ENCODE measurements at regions not wholly inside any gene's neighbourhood (a gene's known extent, or its start where the extent isn't known, plus 50 kb on each side); places are given as distances from the start of the nearest gene placed in this dataset.

DNA sequence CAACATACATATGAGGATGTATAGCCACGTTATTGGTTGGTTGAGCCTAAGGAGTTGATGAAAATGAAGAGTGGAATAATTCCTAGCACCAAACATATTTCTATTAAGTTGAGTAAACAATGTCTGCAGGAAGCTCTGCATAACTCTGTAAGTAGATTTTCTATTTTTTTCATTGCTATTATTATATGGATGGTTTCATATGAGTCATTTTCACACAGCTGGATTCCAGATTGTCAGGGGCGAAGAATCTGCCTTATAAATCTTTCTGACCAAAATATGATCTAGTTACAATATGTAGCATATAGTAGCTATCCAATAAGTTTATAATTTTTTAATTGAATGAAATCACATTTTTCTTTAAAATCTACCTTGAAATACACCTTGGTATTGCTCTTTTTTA lies 468.0 kb upstream of the PKDCC start:
- no CpG with 5 or more reads among the region's 2 CpGs for WGBS (ENCODE audit: insufficient coverage)
- H3K36me3 ChIP-seq (ENCODE audit: control insufficient read depth, insufficient read depth, low read length), result no peaks in the 10 kb centered on the region
- H3K27me3 ChIP-seq (ENCODE audit: control insufficient read depth, insufficient read depth, low read length), result no peaks in the 10 kb centered on the region
- peaks cover 4% of the 10 kb centered on the region for H3K9me3 ChIP-seq (ENCODE audit: control insufficient read depth, insufficient read depth, low read length)
- no peak overlapping the region for H3K4me3 ChIP-seq (ENCODE audit: low read depth, low read length)
- no peak overlapping the region for H3K27ac ChIP-seq (ENCODE audit: low read depth, low read length)
- DNase-seq (ENCODE audit: low read depth in 4 of 6, low spot score in 6 of 6), result no peak
- H3K4me1 ChIP-seq (ENCODE audit: control insufficient read depth, insufficient read depth, low read length), result no peaks in the 10 kb centered on the region

DNA sequence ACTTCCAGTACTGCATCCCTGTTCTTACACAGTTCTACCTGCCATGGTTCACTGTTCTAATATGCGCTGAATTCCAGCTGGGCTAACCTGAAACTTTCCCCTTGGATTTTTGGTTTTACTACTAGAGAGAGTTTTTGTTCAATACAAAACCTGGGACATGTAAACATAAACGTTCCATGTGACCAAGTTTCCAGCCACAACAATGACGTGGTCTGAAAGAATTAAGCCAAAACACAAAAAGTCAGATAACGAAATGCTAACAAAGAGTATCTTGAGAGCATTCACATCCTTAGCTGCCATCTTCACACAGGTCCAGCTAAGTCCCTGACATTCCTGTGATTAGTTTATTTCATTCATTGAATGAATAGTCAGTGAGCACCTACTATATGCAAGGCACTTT lies 467.0 kb upstream of the PKDCC start:
- Histone ChIP-seq H3K27ac (ENCODE audit: low read depth, low read length) (no peak overlapping the region), H3K36me3 (ENCODE audit: control insufficient read depth, insufficient read depth, low read length) (no peaks in the 10 kb centered on the region), H3K27me3 (ENCODE audit: control insufficient read depth, insufficient read depth, low read length) (no peaks in the 10 kb centered on the region), H3K4me1 (ENCODE audit: control insufficient read depth, insufficient read depth, low read length) (no peaks in the 10 kb centered on the region), H3K4me3 (ENCODE audit: low read depth, low read length) (no peak overlapping the region), H3K9me3 (ENCODE audit: control insufficient read depth, insufficient read depth, low read length) (peaks cover 7% of the 10 kb centered on the region)
- 100% methylated on average over 1 of the region's 4 CpGs for WGBS (ENCODE audit: insufficient coverage)
- DNase-seq (ENCODE audit: low read depth in 4 of 6, low spot score in 6 of 6), result no peak

DNA sequence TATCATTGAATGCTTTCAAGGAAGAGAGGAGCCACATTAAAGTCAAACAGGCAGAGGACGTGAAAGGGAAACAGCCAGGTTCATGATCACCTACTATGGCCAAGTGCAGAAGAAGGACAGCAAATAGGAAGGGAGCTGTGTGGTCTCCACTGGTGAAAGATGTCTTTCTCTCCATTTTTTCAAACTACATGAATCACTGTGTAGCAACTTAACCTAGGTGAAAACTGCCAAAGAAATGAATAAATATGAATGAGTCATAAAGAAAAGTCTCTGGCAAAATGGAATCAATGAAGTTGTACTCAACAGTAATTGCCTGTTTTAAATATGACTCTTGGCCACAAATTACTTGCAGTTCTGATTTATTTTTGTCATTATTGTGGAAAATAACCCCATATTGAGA lies 452.6 kb upstream of the PKDCC start:
- no peaks in the 10 kb centered on the region for H3K36me3 ChIP-seq (ENCODE audit: control insufficient read depth, insufficient read depth, low read length)
- H3K27me3 ChIP-seq (ENCODE audit: control insufficient read depth, insufficient read depth, low read length), result no peaks in the 10 kb centered on the region
- H3K4me1 ChIP-seq (ENCODE audit: control insufficient read depth, insufficient read depth, low read length), result no peaks in the 10 kb centered on the region
- DNase-seq (ENCODE audit: low read depth in 4 of 6, low spot score in 6 of 6), result no peak
- WGBS (ENCODE audit: insufficient coverage), result no CpG with 5 or more reads among the region's 1 CpG
- H3K27ac ChIP-seq (ENCODE audit: low read depth, low read length), result no peak overlapping the region
- H3K9me3 ChIP-seq (ENCODE audit: control insufficient read depth, insufficient read depth, low read length), result no peaks in the 10 kb centered on the region
- H3K4me3 ChIP-seq (ENCODE audit: low read depth, low read length), result no peak overlapping the region

DNA sequence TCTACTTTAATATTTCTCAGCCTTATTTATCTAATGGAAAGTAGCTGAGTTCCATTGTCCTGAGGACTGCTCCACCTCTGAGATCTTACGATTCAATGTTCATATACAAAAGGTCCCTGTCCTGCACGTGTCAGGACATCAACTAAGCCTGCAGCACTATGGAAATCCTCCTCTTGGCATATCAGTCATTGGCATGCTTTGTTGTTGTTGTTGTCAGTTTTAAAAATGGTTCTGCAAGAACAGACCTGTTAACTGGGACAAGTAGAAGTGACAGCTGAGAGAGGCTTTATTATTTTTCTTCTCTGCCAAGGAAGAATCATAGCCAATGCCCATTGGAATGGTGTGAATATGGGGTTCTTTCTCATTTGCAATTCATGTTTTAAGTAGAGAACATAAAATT lies 450.1 kb upstream of the PKDCC start:
- Histone ChIP-seq H3K4me1 (ENCODE audit: control insufficient read depth, insufficient read depth, low read length) (no peaks in the 10 kb centered on the region), H3K36me3 (ENCODE audit: control insufficient read depth, insufficient read depth, low read length) (no peaks in the 10 kb centered on the region), H3K4me3 (ENCODE audit: low read depth, low read length) (no peak overlapping the region), H3K27ac (ENCODE audit: low read depth, low read length) (no peak overlapping the region), H3K9me3 (ENCODE audit: control insufficient read depth, insufficient read depth, low read length) (no peaks in the 10 kb centered on the region), H3K27me3 (ENCODE audit: control insufficient read depth, insufficient read depth, low read length) (no peaks in the 10 kb centered on the region)
- DNase-seq (ENCODE audit: low read depth in 4 of 6, low spot score in 6 of 6), result peak in 1 of 6 donors; percentile 74
- WGBS (ENCODE audit: insufficient coverage), result no CpG with 5 or more reads among the region's 2 CpGs

DNA sequence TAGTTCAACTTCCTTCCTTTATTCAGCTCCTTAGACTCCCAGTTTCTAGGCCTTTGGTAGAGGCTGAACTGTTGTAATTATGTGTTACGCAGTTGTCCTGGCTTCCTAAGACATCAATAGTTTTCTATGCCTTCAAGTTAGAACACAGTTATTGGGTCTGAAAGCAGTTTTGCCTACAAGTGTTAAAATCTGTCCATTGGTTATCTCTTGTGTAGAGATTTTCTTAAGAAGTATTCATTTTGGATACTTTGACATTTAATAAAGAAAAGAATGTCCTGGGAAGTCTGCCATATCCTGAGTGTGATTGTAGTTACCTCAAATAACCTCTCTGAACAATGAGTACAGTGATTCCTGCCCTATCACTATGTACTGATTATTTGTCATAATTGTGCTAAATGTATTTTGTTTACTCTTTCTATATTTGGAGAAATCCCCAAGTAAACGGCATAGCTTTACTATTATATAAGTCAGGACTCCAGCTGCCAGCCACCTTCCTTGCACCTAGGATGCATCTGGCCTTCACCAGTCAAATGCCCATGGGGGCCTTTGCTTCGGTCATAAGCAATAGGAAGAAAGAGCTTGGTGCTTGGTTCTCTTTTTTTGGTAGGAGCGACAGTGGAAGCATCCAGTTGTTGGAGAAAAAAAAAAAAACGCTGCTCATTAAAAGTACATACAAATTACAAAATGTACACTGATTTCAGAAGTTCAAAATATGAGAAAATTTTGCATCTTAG lies 449.5 kb upstream of the PKDCC start:
- no peak overlapping the region for H3K27ac ChIP-seq (ENCODE audit: low read depth, low read length)
- no peaks in the 10 kb centered on the region for H3K4me1 ChIP-seq (ENCODE audit: control insufficient read depth, insufficient read depth, low read length)
- H3K27me3 ChIP-seq (ENCODE audit: control insufficient read depth, insufficient read depth, low read length), result no peaks in the 10 kb centered on the region
- H3K36me3 ChIP-seq (ENCODE audit: control insufficient read depth, insufficient read depth, low read length), result no peaks in the 10 kb centered on the region
- H3K4me3 ChIP-seq (ENCODE audit: low read depth, low read length), result no peak overlapping the region
- DNase-seq (ENCODE audit: low read depth in 4 of 6, low spot score in 6 of 6), result peak in 1 of 6 donors; percentile 13
- no peaks in the 10 kb centered on the region for H3K9me3 ChIP-seq (ENCODE audit: control insufficient read depth, insufficient read depth, low read length)
- no CpG with 5 or more reads among the region's 5 CpGs for WGBS (ENCODE audit: insufficient coverage)

DNA sequence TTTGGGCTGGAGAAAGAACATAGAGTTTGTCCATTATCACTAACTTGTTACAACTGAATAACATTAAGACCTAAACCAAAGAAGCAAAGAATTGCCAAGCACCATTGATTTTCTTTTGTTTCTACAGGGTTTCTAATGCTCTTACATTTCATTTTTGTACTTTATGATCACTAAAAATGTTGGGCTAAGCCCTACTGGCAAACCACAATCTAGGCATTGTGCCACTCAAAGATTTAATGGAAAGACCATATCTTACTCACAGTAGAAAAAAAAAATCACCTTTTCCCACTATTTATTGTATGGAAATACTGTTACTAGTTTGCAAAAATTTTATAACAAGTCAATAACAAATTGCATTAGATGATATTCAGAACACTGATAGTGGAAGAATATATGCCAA lies 447.4 kb upstream of the PKDCC start:
- no peaks in the 10 kb centered on the region for H3K9me3 ChIP-seq (ENCODE audit: control insufficient read depth, insufficient read depth, low read length)
- H3K27me3 ChIP-seq (ENCODE audit: control insufficient read depth, insufficient read depth, low read length), result no peaks in the 10 kb centered on the region
- no peak overlapping the region for H3K27ac ChIP-seq (ENCODE audit: low read depth, low read length)
- no peaks in the 10 kb centered on the region for H3K36me3 ChIP-seq (ENCODE audit: control insufficient read depth, insufficient read depth, low read length)
- no peak overlapping the region for H3K4me3 ChIP-seq (ENCODE audit: low read depth, low read length)
- DNase-seq (ENCODE audit: low read depth in 4 of 6, low spot score in 6 of 6), result no peak
- H3K4me1 ChIP-seq (ENCODE audit: control insufficient read depth, insufficient read depth, low read length), result no peaks in the 10 kb centered on the region

DNA sequence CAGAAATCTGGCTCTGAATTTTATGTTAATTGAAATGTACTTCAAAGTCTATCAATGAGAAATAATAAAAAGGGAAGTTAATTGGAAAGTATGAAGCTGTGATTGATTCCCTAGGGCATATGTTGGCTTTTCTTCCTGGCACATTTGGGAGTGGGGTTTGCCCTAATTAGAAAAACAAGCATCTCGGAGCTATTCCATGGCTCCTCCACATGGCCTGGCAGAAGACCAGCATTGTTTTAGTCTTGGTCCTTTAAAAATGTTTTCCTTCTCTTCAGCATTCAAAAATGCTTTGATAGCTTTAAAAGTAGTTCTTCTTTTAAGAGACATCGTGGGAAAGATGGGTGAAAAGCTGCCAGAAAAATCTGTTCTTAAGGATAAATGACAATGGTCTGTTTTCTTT lies 445.5 kb upstream of the PKDCC start:
- peak in 2 of 6 donors; percentile 32 to 75 for DNase-seq (ENCODE audit: low read depth in 4 of 6, low spot score in 6 of 6)
- WGBS (ENCODE audit: insufficient coverage), result no CpG with 5 or more reads among the region's 2 CpGs

DNA sequence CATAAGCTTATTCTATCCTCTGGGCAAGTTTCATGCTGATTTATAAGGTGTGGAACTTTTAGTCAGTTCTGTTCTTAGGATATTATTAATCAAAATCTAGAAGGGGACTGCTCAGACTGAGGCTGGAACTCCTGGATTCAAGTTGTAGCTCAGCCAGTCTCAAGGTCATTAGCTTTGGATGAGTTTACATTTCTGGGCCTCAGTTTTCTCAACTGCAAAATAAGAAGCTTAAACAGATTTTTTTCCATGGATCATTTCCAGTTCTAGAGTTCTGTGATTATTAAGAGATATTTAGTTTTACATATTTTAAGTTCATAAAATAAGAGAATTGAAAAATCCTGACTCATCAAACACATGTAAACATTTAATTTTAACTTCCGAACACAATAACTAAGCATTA lies 442.5 kb upstream of the PKDCC start:
- Histone ChIP-seq H3K27ac (ENCODE audit: low read depth, low read length) (no peak overlapping the region), H3K36me3 (ENCODE audit: control insufficient read depth, insufficient read depth, low read length) (no peaks in the 10 kb centered on the region), H3K9me3 (ENCODE audit: control insufficient read depth, insufficient read depth, low read length) (no peaks in the 10 kb centered on the region), H3K27me3 (ENCODE audit: control insufficient read depth, insufficient read depth, low read length) (no peaks in the 10 kb centered on the region), H3K4me1 (ENCODE audit: control insufficient read depth, insufficient read depth, low read length) (no peaks in the 10 kb centered on the region), H3K4me3 (ENCODE audit: low read depth, low read length) (no peak overlapping the region)
- WGBS (ENCODE audit: insufficient coverage), result no CpG with 5 or more reads among the region's 1 CpG
- no peak for DNase-seq (ENCODE audit: low read depth in 4 of 6, low spot score in 6 of 6)

More for the DNA sequence above, 445.5 kb upstream of the PKDCC start:
- no peaks in the 10 kb centered on the region for H3K36me3 ChIP-seq (ENCODE audit: control insufficient read depth, insufficient read depth, low read length)
- no peak overlapping the region for H3K4me3 ChIP-seq (ENCODE audit: low read depth, low read length)
- no peaks in the 10 kb centered on the region for H3K27me3 ChIP-seq (ENCODE audit: control insufficient read depth, insufficient read depth, low read length)
- H3K9me3 ChIP-seq (ENCODE audit: control insufficient read depth, insufficient read depth, low read length), result no peaks in the 10 kb centered on the region
- H3K4me1 ChIP-seq (ENCODE audit: control insufficient read depth, insufficient read depth, low read length), result no peaks in the 10 kb centered on the region
- H3K27ac ChIP-seq (ENCODE audit: low read depth, low read length), result no peak overlapping the region

DNA sequence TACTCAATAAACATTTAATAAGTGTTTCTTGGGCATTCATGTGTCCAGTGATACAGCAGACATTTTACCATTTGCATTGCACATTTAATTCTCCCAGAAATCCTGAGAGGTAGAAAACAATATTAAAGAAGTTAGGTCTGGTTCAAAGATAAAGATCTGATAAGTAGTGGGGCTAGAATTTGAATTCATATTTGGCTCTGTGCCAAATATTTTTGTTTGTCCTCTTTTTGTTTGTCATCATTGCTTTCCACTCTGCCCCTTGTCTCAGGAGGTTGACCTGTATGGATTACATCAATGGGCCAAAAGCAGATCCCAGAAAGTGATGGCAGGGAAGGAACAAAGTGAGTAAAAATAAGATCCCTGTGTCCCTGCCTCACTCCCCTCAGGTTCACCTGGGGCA lies 441.9 kb upstream of the PKDCC start:
- Histone ChIP-seq H3K4me3 (ENCODE audit: low read depth, low read length) (no peak overlapping the region), H3K9me3 (ENCODE audit: control insufficient read depth, insufficient read depth, low read length) (no peaks in the 10 kb centered on the region), H3K27me3 (ENCODE audit: control insufficient read depth, insufficient read depth, low read length) (no peaks in the 10 kb centered on the region), H3K4me1 (ENCODE audit: control insufficient read depth, insufficient read depth, low read length) (no peaks in the 10 kb centered on the region), H3K27ac (ENCODE audit: low read depth, low read length) (no peak overlapping the region), H3K36me3 (ENCODE audit: control insufficient read depth, insufficient read depth, low read length) (no peaks in the 10 kb centered on the region)
- no peak for DNase-seq (ENCODE audit: low read depth in 4 of 6, low spot score in 6 of 6)

DNA sequence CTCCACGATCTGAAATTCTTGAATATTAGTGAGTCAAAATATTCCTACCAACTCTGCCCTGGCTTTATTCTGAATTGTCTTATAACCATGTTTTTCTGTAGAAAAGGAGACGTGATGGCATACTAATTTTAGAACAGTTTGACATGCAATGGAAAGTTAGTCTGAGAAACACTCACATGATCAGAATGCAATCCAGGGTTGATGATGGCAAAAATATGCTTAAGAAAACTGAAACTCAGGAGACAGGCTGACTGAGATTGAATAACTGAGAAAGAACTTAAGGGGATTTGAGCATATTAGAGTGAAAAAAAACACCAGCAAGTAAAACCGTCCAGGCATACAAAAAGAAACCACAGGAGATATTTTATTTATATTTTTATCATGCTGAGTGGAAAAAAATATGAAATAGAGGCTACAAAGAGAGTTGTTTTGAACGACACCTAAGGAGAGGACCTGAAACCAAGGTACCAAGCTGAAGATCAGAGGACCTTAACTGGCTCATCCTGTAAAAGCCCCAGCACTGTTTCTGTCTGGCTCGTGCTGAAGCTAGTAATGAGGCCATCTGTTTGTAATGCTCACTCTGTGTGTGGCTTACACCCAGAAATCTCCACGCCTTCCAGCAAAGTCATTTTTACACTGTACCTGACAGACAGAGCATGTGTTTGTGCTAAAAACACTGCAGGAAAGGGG lies 437.2 kb upstream of the PKDCC start:
- 70% methylated on average over 1 of the region's 6 CpGs for WGBS (ENCODE audit: insufficient coverage)
- Histone ChIP-seq H3K27ac (ENCODE audit: low read depth, low read length) (no peak overlapping the region), H3K4me1 (ENCODE audit: control insufficient read depth, insufficient read depth, low read length) (no peaks in the 10 kb centered on the region), H3K4me3 (ENCODE audit: low read depth, low read length) (no peak overlapping the region), H3K9me3 (ENCODE audit: control insufficient read depth, insufficient read depth, low read length) (no peaks in the 10 kb centered on the region), H3K27me3 (ENCODE audit: control insufficient read depth, insufficient read depth, low read length) (no peaks in the 10 kb centered on the region), H3K36me3 (ENCODE audit: control insufficient read depth, insufficient read depth, low read length) (no peaks in the 10 kb centered on the region)
- peak in 3 of 6 donors; percentile 26 to 89 (median 70) for DNase-seq (ENCODE audit: low read depth in 4 of 6, low spot score in 6 of 6)

Measured in spinal cord (tissue), 9 donors.